H1 (cell line): ENCODE measurements at regions not wholly inside any gene's neighbourhood (a gene's known extent, or its start where the extent isn't known, plus 50 kb on each side); places are given as distances from the start of the nearest gene placed in this dataset.

Experiments
- CHD2 ChIP-seq: IDR thresholded peaks from 2 replicates; pipeline ENCODE4 v1.6.1; 2012; ENCODE audit warnings: low read length, improper control_type of control experiment
- CTCF ChIP-seq, 3 experiments: IDR thresholded peaks; 1 replicate in 2 of 3; 2 replicates in 1 of 3; pipeline versions ENCODE4 v1.5.1 to v1.6.1; 2011; ENCODE audit warnings: low read length in 3 of 3, mild to moderate bottlenecking in 3 of 3, inconsistent platforms in 2 of 3, low read depth in 1 of 3, moderate library complexity in 1 of 3; ENCODE audit not compliant: insufficient read depth in 1 of 3; ENCODE audit errors: control extremely low read depth in 1 of 3
- POLR2A ChIP-seq, 2 experiments: IDR thresholded peaks; 1 replicate in 1 of 2; 2 replicates in 1 of 2; pipeline ENCODE4 v1.6.1; 2011; ENCODE audit warnings: low read depth in 2 of 2, low read length in 2 of 2, mild to moderate bottlenecking in 2 of 2; ENCODE audit errors: control extremely low read depth in 1 of 2
- SP1 ChIP-seq: IDR thresholded peaks from 2 replicates; pipeline ENCODE4 v1.6.1; 2011; ENCODE audit warnings: low read depth, low read length
- SRF ChIP-seq: IDR thresholded peaks from 2 replicates; pipeline ENCODE4 v1.6.1; 2011; ENCODE audit warnings: mild to moderate bottlenecking, low read depth, low read length, moderate library complexity
- TAF1 ChIP-seq: IDR thresholded peaks from 2 replicates; pipeline ENCODE4 v1.6.1; 2011; ENCODE audit warnings: mild to moderate bottlenecking, low read depth, low read length

- TF ChIP-seq POLR2A (IDR thresholded peaks at IDR 0.05; ENCODE audit: control extremely low read depth in 1 of 2, low read depth in 2 of 2, low read length in 2 of 2) (no peak), CHD2 (no peak), CTCF (IDR thresholded peaks at IDR 0.05; ENCODE audit: control extremely low read depth in 1 of 3, insufficient read depth in 1 of 3, low read depth in 1 of 3, low read length in 3 of 3) (no peak), SP1 (no peak), TAF1 (no peak), SRF (no peak)
These were observed 209.0 kb downstream of the EN1 start for GRCh38 chr2:118638453-118638852.
